ENCODE measurements at regions not wholly inside any gene's neighbourhood (a gene's known extent, or its start where the extent isn't known, plus 50 kb on each side); places are given as distances from the start of the nearest gene placed in this dataset.

GRCh38 chr11:70622091-70622490 is 223.8 kb downstream of the CTTN start:
- Histone ChIP-seq H3K4me3 (ENCODE audit: insufficient read depth, low read depth, low read length) (no peak overlapping the region), H3K36me3 (replicated peaks; ENCODE audit: control insufficient read depth, insufficient read depth, low read length) (no peaks in the 10 kb centered on the region), H3K27me3 (ENCODE audit: control insufficient read depth, insufficient read depth, low read length) (no peaks in the 10 kb centered on the region)
- no peak for DNase-seq

- DNase-seq, result peak; percentile 56
- no peaks in the 10 kb centered on the region for H3K27me3 ChIP-seq (ENCODE audit: control insufficient read depth, insufficient read depth, low read length)
- H3K36me3 ChIP-seq (replicated peaks; ENCODE audit: control insufficient read depth, insufficient read depth, low read length), result no peaks in the 10 kb centered on the region
- H3K4me3 ChIP-seq (ENCODE audit: insufficient read depth, low read depth, low read length), result no peak overlapping the region
Observed at GRCh38 chr11:70623906-70624597, 225.7 kb downstream of the CTTN start.

- Histone ChIP-seq H3K4me3 (ENCODE audit: insufficient read depth, low read depth, low read length) (no peak overlapping the region), H3K27me3 (ENCODE audit: control insufficient read depth, insufficient read depth, low read length) (no peaks in the 10 kb centered on the region), H3K36me3 (replicated peaks; ENCODE audit: control insufficient read depth, insufficient read depth, low read length) (no peaks in the 10 kb centered on the region)
- DNase-seq, result peak; percentile 59
Observed at GRCh38 chr11:70624598-70624993, 226.3 kb downstream of the CTTN start.

GRCh38 chr11:70625051-70625450 is 226.7 kb downstream of the CTTN start:
- Histone ChIP-seq H3K4me3 (ENCODE audit: insufficient read depth, low read depth, low read length) (no peak overlapping the region), H3K27me3 (ENCODE audit: control insufficient read depth, insufficient read depth, low read length) (no peaks in the 10 kb centered on the region), H3K36me3 (replicated peaks; ENCODE audit: control insufficient read depth, insufficient read depth, low read length) (no peaks in the 10 kb centered on the region)
- DNase-seq, result no peak

- DNase-seq, result peak; percentile 73
- Histone ChIP-seq H3K4me3 (ENCODE audit: insufficient read depth, low read depth, low read length) (no peak overlapping the region), H3K36me3 (replicated peaks; ENCODE audit: control insufficient read depth, insufficient read depth, low read length) (no peaks in the 10 kb centered on the region), H3K27me3 (ENCODE audit: control insufficient read depth, insufficient read depth, low read length) (no peaks in the 10 kb centered on the region)
Observed at GRCh38 chr11:70625582-70626518, 227.5 kb downstream of the CTTN start.

- Histone ChIP-seq H3K4me3 (ENCODE audit: insufficient read depth, low read depth, low read length) (no peak overlapping the region), H3K27me3 (ENCODE audit: control insufficient read depth, insufficient read depth, low read length) (no peaks in the 10 kb centered on the region), H3K36me3 (replicated peaks; ENCODE audit: control insufficient read depth, insufficient read depth, low read length) (no peaks in the 10 kb centered on the region)
- no peak for DNase-seq
Observed at GRCh38 chr11:70627219-70627618, 228.9 kb downstream of the CTTN start.

GRCh38 chr11:70628176-70628854 is 230.0 kb downstream of the CTTN start:
- DNase-seq, result no peak
- H3K27me3 ChIP-seq (ENCODE audit: control insufficient read depth, insufficient read depth, low read length), result no peaks in the 10 kb centered on the region
- no peaks in the 10 kb centered on the region for H3K36me3 ChIP-seq (replicated peaks; ENCODE audit: control insufficient read depth, insufficient read depth, low read length)
- H3K4me3 ChIP-seq (ENCODE audit: insufficient read depth, low read depth, low read length), result no peak overlapping the region

GRCh38 chr11:70628855-70629844 is 230.8 kb downstream of the CTTN start:
- Histone ChIP-seq H3K4me3 (ENCODE audit: insufficient read depth, low read depth, low read length) (no peak overlapping the region), H3K36me3 (replicated peaks; ENCODE audit: control insufficient read depth, insufficient read depth, low read length) (no peaks in the 10 kb centered on the region), H3K27me3 (ENCODE audit: control insufficient read depth, insufficient read depth, low read length) (no peaks in the 10 kb centered on the region)
- peak; percentile 56 for DNase-seq

GRCh38 chr11:70630068-70630467 is 231.7 kb downstream of the CTTN start:
- H3K27me3 ChIP-seq (ENCODE audit: control insufficient read depth, insufficient read depth, low read length), result no peaks in the 10 kb centered on the region
- DNase-seq, result no peak
- H3K36me3 ChIP-seq (replicated peaks; ENCODE audit: control insufficient read depth, insufficient read depth, low read length), result no peaks in the 10 kb centered on the region
- H3K4me3 ChIP-seq (ENCODE audit: insufficient read depth, low read depth, low read length), result no peak overlapping the region

GRCh38 chr11:70630816-70631623 is 232.7 kb downstream of the CTTN start:
- H3K27me3 ChIP-seq (ENCODE audit: control insufficient read depth, insufficient read depth, low read length), result no peaks in the 10 kb centered on the region
- no peak for DNase-seq
- H3K36me3 ChIP-seq (replicated peaks; ENCODE audit: control insufficient read depth, insufficient read depth, low read length), result no peaks in the 10 kb centered on the region
- no peak overlapping the region for H3K4me3 ChIP-seq (ENCODE audit: insufficient read depth, low read depth, low read length)

GRCh38 chr11:70631624-70632047 is 233.3 kb downstream of the CTTN start:
- Histone ChIP-seq H3K4me3 (ENCODE audit: insufficient read depth, low read depth, low read length) (no peak overlapping the region), H3K27me3 (ENCODE audit: control insufficient read depth, insufficient read depth, low read length) (no peaks in the 10 kb centered on the region), H3K36me3 (replicated peaks; ENCODE audit: control insufficient read depth, insufficient read depth, low read length) (no peaks in the 10 kb centered on the region)
- DNase-seq, result no peak

GRCh38 chr11:70633610-70634009 is 235.3 kb downstream of the CTTN start:
- H3K27me3 ChIP-seq (ENCODE audit: control insufficient read depth, insufficient read depth, low read length), result no peaks in the 10 kb centered on the region
- H3K36me3 ChIP-seq (replicated peaks; ENCODE audit: control insufficient read depth, insufficient read depth, low read length), result no peaks in the 10 kb centered on the region
- H3K4me3 ChIP-seq (ENCODE audit: insufficient read depth, low read depth, low read length), result no peak overlapping the region
- no peak for DNase-seq

GRCh38 chr11:70636659-70637058 is 238.3 kb downstream of the CTTN start:
- Histone ChIP-seq H3K27me3 (ENCODE audit: control insufficient read depth, insufficient read depth, low read length) (no peaks in the 10 kb centered on the region), H3K36me3 (replicated peaks; ENCODE audit: control insufficient read depth, insufficient read depth, low read length) (no peaks in the 10 kb centered on the region), H3K4me3 (ENCODE audit: insufficient read depth, low read depth, low read length) (no peak overlapping the region)
- no peak for DNase-seq

All from H7 (cell line).